HepG2 (cell line): ENCODE measurements at regions not wholly inside any gene's neighbourhood (a gene's known extent, or its start where the extent isn't known, plus 50 kb on each side); places are given as distances from the start of the nearest gene placed in this dataset.
A peak's percentile ranks its signal among the peaks of the same experiment; 100 is the strongest.

ENCODE experiments used
- AHR ChIP-seq: IDR thresholded peaks from 2 replicates; pipeline ENCODE4 v1.6.1; 2018; ENCODE audit warnings: missing genetic modification reagents, missing compliant biosample characterization
- CSRNP1 ChIP-seq: sonication (generic); formaldehyde crosslinking; IDR thresholded peaks from 2 replicates; pipeline ENCODE4 v1.8.1; 2023; ENCODE audit warnings: mild to moderate bottlenecking, missing genetic modification reagents
- CTCF ChIP-seq: sonication (generic); formaldehyde crosslinking; IDR thresholded peaks from 2 replicates; pipeline ENCODE4 v1.5.0; 2020; ENCODE audit warnings: mild to moderate bottlenecking, missing genetic modification reagents, moderate library complexity
- GTF2F1 ChIP-seq: fragments of 150-350 bp; IDR thresholded peaks from 2 replicates; pipeline ENCODE4 v1.6.1; 2014; ENCODE audit warnings: low read length
- HOXA5 ChIP-seq: sonication (generic); formaldehyde crosslinking; IDR thresholded peaks from 2 replicates; pipeline ENCODE4 v1.4.0; 2020; ENCODE audit warnings: missing genetic modification reagents
- IRX3 ChIP-seq: sonication (generic); formaldehyde crosslinking; IDR thresholded peaks from 2 replicates; pipeline ENCODE4 v1.8.1; 2023; ENCODE audit warnings: mild to moderate bottlenecking, low read depth, missing genetic modification reagents, borderline replicate concordance
- KAT8 ChIP-seq: IDR thresholded peaks from 2 replicates; pipeline ENCODE4 v1.6.1; 2016; ENCODE audit warnings: missing genetic modification reagents, missing compliant biosample characterization
- POLR2AphosphoS5 ChIP-seq: IDR thresholded peaks from 2 replicates; pipeline ENCODE4 v1.6.1; 2012; ENCODE audit warnings: low read depth, low read length
- RFXANK ChIP-seq: IDR thresholded peaks from 2 replicates; pipeline ENCODE4 v1.6.1; 2016
- SAFB2 ChIP-seq: sonication (generic); formaldehyde crosslinking; IDR thresholded peaks from 2 replicates; pipeline ENCODE4 v1.5.1; 2020; ENCODE audit warnings: missing genetic modification reagents, low read depth, mild to moderate bottlenecking, borderline replicate concordance
- SOX13 ChIP-seq, 3 experiments: fragments of 450-650 bp in 1 of 3; sonication (generic) in 1 of 3; formaldehyde crosslinking in 1 of 3; IDR thresholded peaks in 2 of 3; conservative IDR thresholded peaks in 1 of 3; 2 replicates each; pipeline versions ENCODE4 v1.5.0 to v1.6.1; 2016 to 2020; ENCODE audit warnings: antibody characterized with exemption in 1 of 3, mild to moderate bottlenecking in 1 of 3, missing compliant biosample characterization in 1 of 3, missing genetic modification reagents in 1 of 3, moderate library complexity in 1 of 3
- SOX6 ChIP-seq, 2 experiments: fragments of 450-650 bp in 1 of 2; sonication (generic) in 1 of 2; formaldehyde crosslinking in 1 of 2; IDR thresholded peaks; 2 replicates each; pipeline versions ENCODE4 v1.4.0 to v1.6.1; 2017 to 2020; ENCODE audit warnings: antibody characterized with exemption in 1 of 2, mild to moderate bottlenecking in 1 of 2, missing genetic modification reagents in 1 of 2
- SUZ12 ChIP-seq: fragments of 150-350 bp; IDR thresholded peaks from 2 replicates; pipeline ENCODE4 v1.6.1; 2014; ENCODE audit warnings: low read depth, low read length
- ZBTB26 ChIP-seq: IDR thresholded peaks from 2 replicates; pipeline ENCODE4 v1.6.1; 2016; ENCODE audit warnings: missing compliant biosample characterization, missing genetic modification reagents, borderline replicate concordance
- ZMYM4 ChIP-seq: sonication (generic); formaldehyde crosslinking; IDR thresholded peaks from 2 replicates; pipeline ENCODE4 v1.8.1; 2023; ENCODE audit warnings: mild to moderate bottlenecking, missing genetic modification reagents
- ZNF572 ChIP-seq: sonication (generic); formaldehyde crosslinking; IDR thresholded peaks from 2 replicates; pipeline ENCODE4 v1.5.1; 2020; ENCODE audit warnings: mild to moderate bottlenecking, missing genetic modification reagents
- ZNF747 ChIP-seq: sonication (generic); formaldehyde crosslinking; IDR thresholded peaks from 2 replicates; pipeline ENCODE4 v1.8.1; 2023; ENCODE audit warnings: missing genetic modification reagents, mild to moderate bottlenecking, borderline replicate concordance
- ZZZ3 ChIP-seq: sonication (generic); formaldehyde crosslinking; IDR thresholded peaks from 2 replicates; pipeline ENCODE4 v1.4.0; 2020; ENCODE audit warnings: missing genetic modification reagents, mild to moderate bottlenecking, borderline replicate concordance
- TF ChIP-seq, protein P1 (sequence below): sonication (generic); formaldehyde crosslinking; conservative IDR thresholded peaks from 2 replicates; pipeline ENCODE4 v1.4.0; 2020; ENCODE audit warnings: missing genetic modification reagents
- TF ChIP-seq, protein P2 (sequence below): sonication (generic); formaldehyde crosslinking; IDR thresholded peaks from 2 replicates; pipeline ENCODE4 v1.8.1; 2023; ENCODE audit warnings: mild to moderate bottlenecking, moderate library complexity, missing genetic modification reagents
- TF ChIP-seq, protein P3 (sequence below): IDR thresholded peaks from 2 replicates; pipeline ENCODE4 v1.6.1; 2016; ENCODE audit warnings: missing genetic modification reagents, missing compliant biosample characterization

DNA sequence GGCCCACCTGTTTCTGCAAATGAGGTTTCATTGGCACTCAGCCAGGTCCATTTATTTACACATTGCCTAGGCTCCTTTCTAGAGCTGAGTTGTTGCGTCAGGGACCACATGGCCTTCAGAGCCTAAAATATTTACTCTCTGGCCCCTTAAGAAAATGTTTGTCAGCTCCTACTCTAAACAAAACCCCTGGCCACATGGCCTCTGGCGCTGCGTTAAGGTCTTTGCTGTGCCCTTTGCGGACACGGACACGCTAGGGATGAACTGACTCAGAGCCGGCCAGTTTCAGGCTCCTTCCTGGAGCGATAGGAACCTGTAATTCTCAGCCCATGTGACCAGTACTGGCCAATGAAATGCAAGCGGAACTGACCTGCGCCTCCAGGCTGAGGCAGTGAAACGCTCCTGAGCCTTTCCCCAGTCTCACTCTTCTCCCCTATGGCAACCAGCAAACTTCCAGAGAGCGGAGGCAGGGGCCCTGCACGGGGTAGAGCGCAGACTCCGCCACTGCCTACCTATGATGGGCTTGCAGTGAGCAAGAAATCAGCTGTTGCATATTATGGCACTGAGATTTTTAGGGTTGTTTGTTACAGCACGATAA is 160.3 kb downstream of the ETS2 start (continued):
- TF ChIP-seq, protein P1, sequence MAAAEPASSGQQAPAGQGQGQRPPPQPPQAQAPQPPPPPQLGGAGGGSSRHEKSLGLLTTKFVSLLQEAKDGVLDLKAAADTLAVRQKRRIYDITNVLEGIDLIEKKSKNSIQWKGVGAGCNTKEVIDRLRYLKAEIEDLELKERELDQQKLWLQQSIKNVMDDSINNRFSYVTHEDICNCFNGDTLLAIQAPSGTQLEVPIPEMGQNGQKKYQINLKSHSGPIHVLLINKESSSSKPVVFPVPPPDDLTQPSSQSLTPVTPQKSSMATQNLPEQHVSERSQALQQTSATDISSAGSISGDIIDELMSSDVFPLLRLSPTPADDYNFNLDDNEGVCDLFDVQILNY (CRISPR knock-in tag): no peak
- TF ChIP-seq SOX6 (IDR thresholded peaks at IDR 0.05) (no peak), SOX6 (CRISPR knock-in tag; IDR thresholded peaks at IDR 0.05) (peak; percentile 78), KAT8 (CRISPR knock-in tag) (peak; percentile 68), CSRNP1 (CRISPR knock-in tag) (0 out of 2 replicates have a peak, but pooled peaks have one; percentile 55), AHR (CRISPR knock-in tag) (peak; percentile 58; the same call in 1 of the 2 replicates), IRX3 (peak; percentile 56; the same call in 1 of the 2 replicates), ZBTB26 (CRISPR knock-in tag) (peak; percentile 98), CTCF (CRISPR knock-in tag) (peak; percentile 15; the same call in 1 of the 2 replicates), HOXA5 (no peak), SOX13 (IDR thresholded peaks at IDR 0.05) (no peak; the same call in 1 of the 2 replicates), SOX13 (CRISPR knock-in tag; conservative IDR thresholded peaks at IDR 0.05 in 1 of 2, IDR thresholded peaks at IDR 0.05 in 1 of 2) (peak in 1 of 2 experiments; percentile 67; a peak in 1 of 4 replicates), ZZZ3 (CRISPR knock-in tag) (no peak), RFXANK (CRISPR knock-in tag) (0 out of 2 replicates have a peak, but pooled peaks have one; percentile 43), SUZ12 (no peak), ZMYM4 (CRISPR knock-in tag) (peak; percentile 89), POLR2AphosphoS5 (peak; percentile 87), SAFB2 (CRISPR knock-in tag) (no peak; the same call in 1 of the 2 replicates), GTF2F1 (0 out of 2 replicates have a peak, but pooled peaks have one; percentile 43), ZNF747 (CRISPR knock-in tag) (peak; percentile 65; the same call in 1 of the 2 replicates), ZNF572 (CRISPR knock-in tag) (0 out of 2 replicates have a peak, but pooled peaks have one; percentile 32)
- TF ChIP-seq, protein P2, sequence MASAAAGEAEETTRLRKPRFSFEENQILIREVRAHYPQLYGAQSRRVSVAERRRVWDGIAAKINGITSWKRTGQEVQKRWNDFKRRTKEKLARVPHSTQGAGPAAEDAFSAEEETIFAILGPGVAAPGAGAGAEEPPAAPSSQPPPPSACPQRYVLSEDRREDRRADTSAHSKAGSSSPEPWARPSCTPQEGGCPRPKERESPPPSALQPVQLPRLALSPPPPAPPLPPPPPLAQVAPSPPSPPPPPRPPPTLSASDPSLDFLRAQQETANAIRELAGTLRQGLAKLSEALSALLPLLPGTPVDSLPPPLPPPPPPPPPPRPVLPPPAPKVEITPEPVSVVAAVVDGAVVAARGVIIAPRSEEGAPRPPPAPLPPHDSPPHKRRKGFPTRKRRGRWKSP: peak; percentile 87
- TF ChIP-seq, protein P3, sequence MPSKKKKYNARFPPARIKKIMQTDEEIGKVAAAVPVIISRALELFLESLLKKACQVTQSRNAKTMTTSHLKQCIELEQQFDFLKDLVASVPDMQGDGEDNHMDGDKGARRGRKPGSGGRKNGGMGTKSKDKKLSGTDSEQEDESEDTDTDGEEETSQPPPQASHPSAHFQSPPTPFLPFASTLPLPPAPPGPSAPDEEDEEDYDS (CRISPR knock-in tag): peak; percentile 84
